Neural cell (in vitro differentiated cells): ENCODE measurements at regions not wholly inside any gene's neighbourhood (a gene's known extent, or its start where the extent isn't known, plus 50 kb on each side); places are given as distances from the start of the nearest gene placed in this dataset.

ENCODE experiments used
- H2AFZ ChIP-seq: fragments of 200-600, 300-800 bp; sonication (generic), shearing (Covaris generic); 2 replicates; pipeline ENCODE4 v1.6.0; 2014; ENCODE audit warnings: low read depth, mild to moderate bottlenecking, antibody characterized with exemption, low read length, moderate library complexity
- H3F3A ChIP-seq: fragments of 200-600 bp; shearing (Covaris generic); 2 replicates; pipeline ENCODE4 v1.6.1; 2016; ENCODE audit warnings: mild to moderate bottlenecking, moderate library complexity, mixed read lengths, antibody characterized with exemption, low read length; ENCODE audit not compliant: insufficient read depth, poor library complexity, severe bottlenecking
- H3K27ac ChIP-seq: fragments of 200-600, 300-800 bp; sonication (generic), shearing (Covaris generic); 2 replicates; pipeline ENCODE4 v1.5.1; 2014; ENCODE audit warnings: mild to moderate bottlenecking, low read length, moderate library complexity
- H3K27me3 ChIP-seq: fragments of 300-800, 200-600 bp; sonication (generic), shearing (Covaris generic); 2 replicates; pipeline ENCODE4 v1.6.0; 2014; ENCODE audit warnings: mild to moderate bottlenecking, low read depth, low read length, moderate library complexity; ENCODE audit not compliant: insufficient read depth
- H3K36me3 ChIP-seq: fragments of 300-800, 200-600 bp; sonication (generic), shearing (Covaris generic); 2 replicates; pipeline ENCODE4 v1.5.1; 2014; ENCODE audit warnings: mild to moderate bottlenecking, antibody characterized with exemption, low read length, moderate library complexity; ENCODE audit not compliant: insufficient read depth
- H3K4me2 ChIP-seq: fragments of 300-800, 200-600 bp; sonication (generic), shearing (Covaris generic); 2 replicates; pipeline ENCODE4 v1.6.0; 2014; ENCODE audit warnings: mild to moderate bottlenecking, low read length
- H3K4me3 ChIP-seq: fragments of 300-800, 200-600 bp; sonication (generic), shearing (Covaris generic); 2 replicates; pipeline ENCODE4 v1.5.1; 2014; ENCODE audit warnings: mild to moderate bottlenecking, low read length, moderate library complexity
- H3K79me2 ChIP-seq: fragments of 200-600 bp; shearing (Covaris generic); replicated peaks from 2 replicates; pipeline ENCODE4 v1.6.0; 2014; ENCODE audit warnings: mild to moderate bottlenecking, low read length, moderate library complexity; ENCODE audit not compliant: insufficient read depth
- H3K9ac ChIP-seq: fragments of 300-800, 200-600 bp; sonication (generic), shearing (Covaris generic); 2 replicates; pipeline ENCODE4 v1.6.1; 2016; ENCODE audit warnings: mild to moderate bottlenecking, low read length, mixed read lengths
- H3K9me2 ChIP-seq: fragments of 200-600 bp; shearing (Covaris generic); 2 replicates; pipeline ENCODE4 v1.6.1; 2016; ENCODE audit warnings: mild to moderate bottlenecking, low read length, mixed read lengths; ENCODE audit not compliant: insufficient read depth
- H3K9me3 ChIP-seq: fragments of 200-600, 300-800 bp; sonication (generic), shearing (Covaris generic); 2 replicates; pipeline ENCODE4 v1.6.1; 2016; ENCODE audit warnings: mild to moderate bottlenecking, mixed run types, low read length, moderate library complexity, mixed read lengths
- H4K20me1 ChIP-seq: fragments of 200-600 bp; shearing (Covaris generic); 2 replicates; pipeline ENCODE4 v1.6.1; 2016; ENCODE audit warnings: mild to moderate bottlenecking, mixed run types; ENCODE audit not compliant: insufficient read depth
- EP300 ChIP-seq: fragments of 450-650 bp; conservative IDR thresholded peaks from 2 replicates; pipeline ENCODE4 v1.6.1; 2014; ENCODE audit warnings: antibody characterized with exemption, mild to moderate bottlenecking, moderate library complexity; ENCODE audit not compliant: poor library complexity, severe bottlenecking
- EZH2 ChIP-seq: fragments of 200-600, 300-800 bp; shearing (Covaris generic), sonication (generic); IDR thresholded peaks from 2 replicates; pipeline ENCODE4 v1.6.1; 2014; ENCODE audit warnings: antibody characterized with exemption, low read length, borderline replicate concordance, mild to moderate bottlenecking; ENCODE audit not compliant: insufficient read depth, poor library complexity, severe bottlenecking
- MXI1 ChIP-seq: fragments of 450-650 bp; conservative IDR thresholded peaks from 2 replicates; pipeline ENCODE4 v1.6.1; 2014; ENCODE audit warnings: antibody characterized with exemption, mild to moderate bottlenecking; ENCODE audit not compliant: poor library complexity, severe bottlenecking
- POLR2AphosphoS5 ChIP-seq: IDR thresholded peaks from 2 replicates; pipeline ENCODE4 v1.6.1; 2012
- RAD21 ChIP-seq: fragments of 450-650 bp; conservative IDR thresholded peaks from 2 replicates; pipeline ENCODE4 v1.6.1; 2014; ENCODE audit warnings: antibody characterized with exemption, mild to moderate bottlenecking, moderate library complexity
- SMC3 ChIP-seq: fragments of 450-650 bp; conservative IDR thresholded peaks from 2 replicates; pipeline ENCODE4 v1.6.1; 2014; ENCODE audit warnings: antibody characterized with exemption, mild to moderate bottlenecking, moderate library complexity; ENCODE audit not compliant: poor library complexity
- TAF1 ChIP-seq: IDR thresholded peaks from 2 replicates; pipeline ENCODE4 v1.6.1; 2012; ENCODE audit warnings: low read depth
- TF ChIP-seq, protein P1 (sequence below): IDR thresholded peaks from 2 replicates; pipeline ENCODE4 v1.6.1; 2012; ENCODE audit warnings: borderline replicate concordance
- TF ChIP-seq, protein P2 (sequence below): fragments of 450-650 bp; IDR thresholded peaks from 2 replicates; pipeline ENCODE4 v1.5.1; 2014; ENCODE audit warnings: antibody characterized with exemption, mild to moderate bottlenecking, moderate library complexity; ENCODE audit not compliant: poor library complexity, severe bottlenecking

DNA sequence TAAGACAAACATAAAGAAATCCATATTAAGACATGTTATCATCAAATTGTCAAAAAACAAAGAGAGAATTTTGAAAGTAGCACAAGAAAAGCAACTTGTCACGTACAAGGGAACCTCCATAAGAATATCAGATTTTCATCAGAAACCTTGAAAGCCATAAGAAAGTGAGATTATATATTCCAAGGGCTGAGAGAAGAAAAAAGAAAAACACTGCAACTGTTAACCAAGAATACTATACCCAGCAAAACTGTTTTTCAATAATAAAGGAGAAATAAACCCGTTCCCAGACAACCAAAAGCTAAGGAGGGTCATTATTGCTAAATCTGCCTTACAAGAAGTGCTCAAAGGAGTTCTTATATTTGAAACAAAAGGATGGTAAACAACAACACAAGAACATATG lies 94.7 kb upstream of the TSPAN8 start:
- no peak overlapping the region for H3K4me3 ChIP-seq
- H3K27ac ChIP-seq: no peak overlapping the region
- H3K79me2 ChIP-seq: no peaks in the 10 kb centered on the region
- H4K20me1 ChIP-seq: no peaks in the 10 kb centered on the region
- TF ChIP-seq TAF1 (no peak), SMC3 (no peak), EP300 (no peak), RAD21 (no peak), POLR2AphosphoS5 (no peak), EZH2 (no peak), MXI1 (no peak)
- TF ChIP-seq, protein P1, sequence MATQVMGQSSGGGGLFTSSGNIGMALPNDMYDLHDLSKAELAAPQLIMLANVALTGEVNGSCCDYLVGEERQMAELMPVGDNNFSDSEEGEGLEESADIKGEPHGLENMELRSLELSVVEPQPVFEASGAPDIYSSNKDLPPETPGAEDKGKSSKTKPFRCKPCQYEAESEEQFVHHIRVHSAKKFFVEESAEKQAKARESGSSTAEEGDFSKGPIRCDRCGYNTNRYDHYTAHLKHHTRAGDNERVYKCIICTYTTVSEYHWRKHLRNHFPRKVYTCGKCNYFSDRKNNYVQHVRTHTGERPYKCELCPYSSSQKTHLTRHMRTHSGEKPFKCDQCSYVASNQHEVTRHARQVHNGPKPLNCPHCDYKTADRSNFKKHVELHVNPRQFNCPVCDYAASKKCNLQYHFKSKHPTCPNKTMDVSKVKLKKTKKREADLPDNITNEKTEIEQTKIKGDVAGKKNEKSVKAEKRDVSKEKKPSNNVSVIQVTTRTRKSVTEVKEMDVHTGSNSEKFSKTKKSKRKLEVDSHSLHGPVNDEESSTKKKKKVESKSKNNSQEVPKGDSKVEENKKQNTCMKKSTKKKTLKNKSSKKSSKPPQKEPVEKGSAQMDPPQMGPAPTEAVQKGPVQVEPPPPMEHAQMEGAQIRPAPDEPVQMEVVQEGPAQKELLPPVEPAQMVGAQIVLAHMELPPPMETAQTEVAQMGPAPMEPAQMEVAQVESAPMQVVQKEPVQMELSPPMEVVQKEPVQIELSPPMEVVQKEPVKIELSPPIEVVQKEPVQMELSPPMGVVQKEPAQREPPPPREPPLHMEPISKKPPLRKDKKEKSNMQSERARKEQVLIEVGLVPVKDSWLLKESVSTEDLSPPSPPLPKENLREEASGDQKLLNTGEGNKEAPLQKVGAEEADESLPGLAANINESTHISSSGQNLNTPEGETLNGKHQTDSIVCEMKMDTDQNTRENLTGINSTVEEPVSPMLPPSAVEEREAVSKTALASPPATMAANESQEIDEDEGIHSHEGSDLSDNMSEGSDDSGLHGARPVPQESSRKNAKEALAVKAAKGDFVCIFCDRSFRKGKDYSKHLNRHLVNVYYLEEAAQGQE: no peak
- TF ChIP-seq, protein P2, sequence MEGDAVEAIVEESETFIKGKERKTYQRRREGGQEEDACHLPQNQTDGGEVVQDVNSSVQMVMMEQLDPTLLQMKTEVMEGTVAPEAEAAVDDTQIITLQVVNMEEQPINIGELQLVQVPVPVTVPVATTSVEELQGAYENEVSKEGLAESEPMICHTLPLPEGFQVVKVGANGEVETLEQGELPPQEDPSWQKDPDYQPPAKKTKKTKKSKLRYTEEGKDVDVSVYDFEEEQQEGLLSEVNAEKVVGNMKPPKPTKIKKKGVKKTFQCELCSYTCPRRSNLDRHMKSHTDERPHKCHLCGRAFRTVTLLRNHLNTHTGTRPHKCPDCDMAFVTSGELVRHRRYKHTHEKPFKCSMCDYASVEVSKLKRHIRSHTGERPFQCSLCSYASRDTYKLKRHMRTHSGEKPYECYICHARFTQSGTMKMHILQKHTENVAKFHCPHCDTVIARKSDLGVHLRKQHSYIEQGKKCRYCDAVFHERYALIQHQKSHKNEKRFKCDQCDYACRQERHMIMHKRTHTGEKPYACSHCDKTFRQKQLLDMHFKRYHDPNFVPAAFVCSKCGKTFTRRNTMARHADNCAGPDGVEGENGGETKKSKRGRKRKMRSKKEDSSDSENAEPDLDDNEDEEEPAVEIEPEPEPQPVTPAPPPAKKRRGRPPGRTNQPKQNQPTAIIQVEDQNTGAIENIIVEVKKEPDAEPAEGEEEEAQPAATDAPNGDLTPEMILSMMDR: no peak
- H3K9me3 ChIP-seq: peaks cover 3% of the 10 kb centered on the region
- no peaks in the 10 kb centered on the region for H3K9me2 ChIP-seq
- no peaks in the 10 kb centered on the region for H3F3A ChIP-seq
- H3K36me3 ChIP-seq: no peaks in the 10 kb centered on the region
- H2AFZ ChIP-seq: no peak overlapping the region
- no peak overlapping the region for H3K9ac ChIP-seq
- H3K27me3 ChIP-seq: no peaks in the 10 kb centered on the region
- no peak overlapping the region for H3K4me2 ChIP-seq

- H3K27ac ChIP-seq: no peak overlapping the region
- no peaks in the 10 kb centered on the region for H3K79me2 ChIP-seq
- H3K27me3 ChIP-seq: no peaks in the 10 kb centered on the region
- H3K4me3 ChIP-seq: no peak overlapping the region
- H3K9me2 ChIP-seq: no peaks in the 10 kb centered on the region
- no peaks in the 10 kb centered on the region for H3K36me3 ChIP-seq
- H3K9ac ChIP-seq: no peak overlapping the region
- H3K4me2 ChIP-seq: no peak overlapping the region
- no peak for TF ChIP-seq TAF1
- TF ChIP-seq, protein P1: no peak
- no peak for TF ChIP-seq SMC3
- TF ChIP-seq, protein P2: no peak
- TF ChIP-seq MXI1: no peak
- no peak for TF ChIP-seq EP300
- no peak for TF ChIP-seq POLR2AphosphoS5
- TF ChIP-seq RAD21: no peak
- no peak for TF ChIP-seq EZH2
- peaks cover 3% of the 10 kb centered on the region for H3K9me3 ChIP-seq
- H2AFZ ChIP-seq: no peak overlapping the region
- H3F3A ChIP-seq: no peaks in the 10 kb centered on the region
- no peaks in the 10 kb centered on the region for H4K20me1 ChIP-seq
Measured at GRCh38 chr12:71250166-71250565, 92.4 kb upstream of the TSPAN8 start.
